ENCODE measurements at regions not wholly inside any gene's neighbourhood (a gene's known extent, or its start where the extent isn't known, plus 50 kb on each side); places are given as distances from the start of the nearest gene placed in this dataset.

GRCh38 chr5:125100951-125101350 is 354.5 kb upstream of the ZNF608 start:
- TF ChIP-seq TCF12 (IDR thresholded peaks at IDR 0.05; ENCODE audit: low read depth) (no peak), TEAD4 (IDR thresholded peaks at IDR 0.05) (no peak), MAX (IDR thresholded peaks at IDR 0.05) (no peak), RAD21 (IDR thresholded peaks at IDR 0.05; ENCODE audit: low read depth) (no peak), EP300 (IDR thresholded peaks at IDR 0.05; ENCODE audit: borderline replicate concordance) (no peak), TAF1 (IDR thresholded peaks at IDR 0.05; ENCODE audit: low read depth) (no peak), CREB1 (IDR thresholded peaks at IDR 0.05; ENCODE audit: low read depth) (no peak), YY1 (IDR thresholded peaks at IDR 0.05; ENCODE audit: low read depth) (no peak), ZBTB7A (IDR thresholded peaks at IDR 0.05; ENCODE audit: low read depth) (no peak), FOXM1 (IDR thresholded peaks at IDR 0.05; ENCODE audit: borderline replicate concordance, low read depth) (no peak), EGR1 (IDR thresholded peaks at IDR 0.05) (no peak), NFIC (IDR thresholded peaks at IDR 0.05) (no peak), USF1 (IDR thresholded peaks at IDR 0.05) (no peak), CEBPB (IDR thresholded peaks at IDR 0.05) (no peak)
- TF ChIP-seq, protein P1, sequence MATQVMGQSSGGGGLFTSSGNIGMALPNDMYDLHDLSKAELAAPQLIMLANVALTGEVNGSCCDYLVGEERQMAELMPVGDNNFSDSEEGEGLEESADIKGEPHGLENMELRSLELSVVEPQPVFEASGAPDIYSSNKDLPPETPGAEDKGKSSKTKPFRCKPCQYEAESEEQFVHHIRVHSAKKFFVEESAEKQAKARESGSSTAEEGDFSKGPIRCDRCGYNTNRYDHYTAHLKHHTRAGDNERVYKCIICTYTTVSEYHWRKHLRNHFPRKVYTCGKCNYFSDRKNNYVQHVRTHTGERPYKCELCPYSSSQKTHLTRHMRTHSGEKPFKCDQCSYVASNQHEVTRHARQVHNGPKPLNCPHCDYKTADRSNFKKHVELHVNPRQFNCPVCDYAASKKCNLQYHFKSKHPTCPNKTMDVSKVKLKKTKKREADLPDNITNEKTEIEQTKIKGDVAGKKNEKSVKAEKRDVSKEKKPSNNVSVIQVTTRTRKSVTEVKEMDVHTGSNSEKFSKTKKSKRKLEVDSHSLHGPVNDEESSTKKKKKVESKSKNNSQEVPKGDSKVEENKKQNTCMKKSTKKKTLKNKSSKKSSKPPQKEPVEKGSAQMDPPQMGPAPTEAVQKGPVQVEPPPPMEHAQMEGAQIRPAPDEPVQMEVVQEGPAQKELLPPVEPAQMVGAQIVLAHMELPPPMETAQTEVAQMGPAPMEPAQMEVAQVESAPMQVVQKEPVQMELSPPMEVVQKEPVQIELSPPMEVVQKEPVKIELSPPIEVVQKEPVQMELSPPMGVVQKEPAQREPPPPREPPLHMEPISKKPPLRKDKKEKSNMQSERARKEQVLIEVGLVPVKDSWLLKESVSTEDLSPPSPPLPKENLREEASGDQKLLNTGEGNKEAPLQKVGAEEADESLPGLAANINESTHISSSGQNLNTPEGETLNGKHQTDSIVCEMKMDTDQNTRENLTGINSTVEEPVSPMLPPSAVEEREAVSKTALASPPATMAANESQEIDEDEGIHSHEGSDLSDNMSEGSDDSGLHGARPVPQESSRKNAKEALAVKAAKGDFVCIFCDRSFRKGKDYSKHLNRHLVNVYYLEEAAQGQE (IDR thresholded peaks at IDR 0.05; ENCODE audit: low read depth) = no peak

DNA sequence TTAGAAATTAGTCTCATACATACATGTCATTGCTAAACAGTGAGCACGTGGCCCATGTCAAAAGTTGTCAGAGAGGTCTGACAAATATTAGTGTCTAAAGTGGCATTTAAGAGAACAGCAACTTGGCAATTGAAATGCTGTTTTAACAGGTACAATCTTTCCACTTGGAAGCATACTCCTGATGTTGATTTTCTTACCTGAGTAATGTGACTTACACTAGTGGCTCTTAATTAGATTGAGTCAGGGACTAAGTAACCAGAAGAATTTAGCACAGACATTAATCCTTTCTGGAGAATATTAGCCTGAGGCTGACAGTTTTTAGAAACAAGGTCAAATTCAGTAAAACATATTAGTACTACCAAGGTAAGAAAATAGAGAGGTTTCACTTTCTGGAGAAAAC is 357.0 kb upstream of the ZNF608 start:
- TF ChIP-seq RAD21 (IDR thresholded peaks at IDR 0.05; ENCODE audit: low read depth) = no peak
- TF ChIP-seq TCF12 (IDR thresholded peaks at IDR 0.05; ENCODE audit: low read depth) = no peak
- TF ChIP-seq EGR1 (IDR thresholded peaks at IDR 0.05) = no peak
- no peak for TF ChIP-seq TAF1 (IDR thresholded peaks at IDR 0.05; ENCODE audit: low read depth)
- no peak for TF ChIP-seq ZBTB7A (IDR thresholded peaks at IDR 0.05; ENCODE audit: low read depth)
- TF ChIP-seq NFIC (IDR thresholded peaks at IDR 0.05) = no peak
- no peak for TF ChIP-seq TEAD4 (IDR thresholded peaks at IDR 0.05)
- no peak for TF ChIP-seq FOXM1 (IDR thresholded peaks at IDR 0.05; ENCODE audit: borderline replicate concordance, low read depth)
- TF ChIP-seq EP300 (IDR thresholded peaks at IDR 0.05; ENCODE audit: borderline replicate concordance) = no peak
- no peak for TF ChIP-seq CREB1 (IDR thresholded peaks at IDR 0.05; ENCODE audit: low read depth)
- TF ChIP-seq, protein P1 (IDR thresholded peaks at IDR 0.05; ENCODE audit: low read depth) = no peak
- no peak for TF ChIP-seq CEBPB (IDR thresholded peaks at IDR 0.05)
- TF ChIP-seq YY1 (IDR thresholded peaks at IDR 0.05; ENCODE audit: low read depth) = no peak
- no peak for TF ChIP-seq MAX (IDR thresholded peaks at IDR 0.05)

DNA sequence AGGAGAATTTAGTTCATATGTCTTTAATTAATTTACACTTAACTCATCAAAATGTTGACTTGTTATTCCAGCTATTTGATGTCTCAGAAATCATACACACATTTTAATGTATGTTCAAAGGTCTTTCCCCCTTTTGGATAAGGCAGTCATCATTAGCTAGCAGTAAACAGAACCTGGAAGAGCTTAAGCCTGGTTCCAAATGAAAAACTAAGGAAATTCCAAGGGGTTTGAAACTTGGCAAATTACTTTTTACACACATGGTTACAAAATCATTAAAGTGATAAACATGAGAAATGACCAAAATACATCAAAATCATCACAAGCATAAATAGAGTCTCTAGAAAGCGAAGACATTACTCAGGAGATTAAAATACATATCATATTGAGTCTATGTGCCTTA is 359.8 kb upstream of the ZNF608 start:
- TF ChIP-seq, protein P1 (IDR thresholded peaks at IDR 0.05; ENCODE audit: low read depth) = no peak
- TF ChIP-seq TEAD4 (IDR thresholded peaks at IDR 0.05) (no peak), MAX (IDR thresholded peaks at IDR 0.05) (no peak), USF1 (IDR thresholded peaks at IDR 0.05) (no peak), YY1 (IDR thresholded peaks at IDR 0.05; ENCODE audit: low read depth) (no peak), NFIC (IDR thresholded peaks at IDR 0.05) (no peak), CEBPB (IDR thresholded peaks at IDR 0.05) (no peak), EGR1 (IDR thresholded peaks at IDR 0.05) (no peak), ZBTB7A (IDR thresholded peaks at IDR 0.05; ENCODE audit: low read depth) (no peak), TAF1 (IDR thresholded peaks at IDR 0.05; ENCODE audit: low read depth) (no peak), CREB1 (IDR thresholded peaks at IDR 0.05; ENCODE audit: low read depth) (no peak), FOXM1 (IDR thresholded peaks at IDR 0.05; ENCODE audit: borderline replicate concordance, low read depth) (no peak), RAD21 (IDR thresholded peaks at IDR 0.05; ENCODE audit: low read depth) (no peak), TCF12 (IDR thresholded peaks at IDR 0.05; ENCODE audit: low read depth) (no peak), EP300 (IDR thresholded peaks at IDR 0.05; ENCODE audit: borderline replicate concordance) (no peak)

GRCh38 chr5:125106881-125107280 is 360.4 kb upstream of the ZNF608 start:
- TF ChIP-seq EP300 (IDR thresholded peaks at IDR 0.05; ENCODE audit: borderline replicate concordance) = no peak
- TF ChIP-seq TAF1 (IDR thresholded peaks at IDR 0.05; ENCODE audit: low read depth) = no peak
- no peak for TF ChIP-seq TEAD4 (IDR thresholded peaks at IDR 0.05)
- TF ChIP-seq EGR1 (IDR thresholded peaks at IDR 0.05) = no peak
- no peak for TF ChIP-seq YY1 (IDR thresholded peaks at IDR 0.05; ENCODE audit: low read depth)
- no peak for TF ChIP-seq ZBTB7A (IDR thresholded peaks at IDR 0.05; ENCODE audit: low read depth)
- TF ChIP-seq MAX (IDR thresholded peaks at IDR 0.05) = no peak
- no peak for TF ChIP-seq TCF12 (IDR thresholded peaks at IDR 0.05; ENCODE audit: low read depth)
- no peak for TF ChIP-seq CREB1 (IDR thresholded peaks at IDR 0.05; ENCODE audit: low read depth)
- no peak for TF ChIP-seq CEBPB (IDR thresholded peaks at IDR 0.05)
- TF ChIP-seq RAD21 (IDR thresholded peaks at IDR 0.05; ENCODE audit: low read depth) = no peak
- TF ChIP-seq, protein P1 (IDR thresholded peaks at IDR 0.05; ENCODE audit: low read depth) = no peak
- no peak for TF ChIP-seq FOXM1 (IDR thresholded peaks at IDR 0.05; ENCODE audit: borderline replicate concordance, low read depth)
- TF ChIP-seq USF1 (IDR thresholded peaks at IDR 0.05) = no peak
- no peak for TF ChIP-seq NFIC (IDR thresholded peaks at IDR 0.05)
